Upper lobe of right lung (tissue), 1 donor: ENCODE measurements at regions not wholly inside any gene's neighbourhood (a gene's known extent, or its start where the extent isn't known, plus 50 kb on each side); places are given as distances from the start of the nearest gene placed in this dataset.

ENCODE experiments used
- ATAC-seq: fragments of 200-7000 bp; cut with Tn5 transposase; one replicate; pipeline ENCODE4 v1.9.1; 2020; ENCODE audit warnings: mild to moderate bottlenecking, moderate library complexity
- DNase-seq: peaks from one replicate; pipeline ENCODE4 v3.0.0-alpha.2; 2020
- H3K27ac ChIP-seq: fragments of 200-600 bp; one replicate; pipeline ENCODE4 v1.8.0; 2022
- H3K27me3 ChIP-seq: fragments of 200-600 bp; one replicate; pipeline ENCODE4 v1.8.0; 2022; ENCODE audit warnings: mild to moderate bottlenecking
- H3K36me3 ChIP-seq: fragments of 200-600 bp; one replicate; pipeline ENCODE4 v1.8.0; 2022
- H3K4me1 ChIP-seq: fragments of 200-600 bp; one replicate; pipeline ENCODE4 v1.8.0; 2022
- H3K4me3 ChIP-seq: fragments of 200-600 bp; one replicate; pipeline ENCODE4 v1.8.0; 2022; ENCODE audit warnings: mild to moderate bottlenecking
- H3K9me3 ChIP-seq: fragments of 200-600 bp; one replicate; pipeline ENCODE4 v1.8.0; 2022
- intact Hi-C: fragments of 100-400 bp; cut with DNase I; formaldehyde crosslinking; loops from one replicate; pipeline ENCODE4 v1.11.0; 2022
- TF ChIP-seq, protein P1 (sequence below): fragments of 200-600 bp; IDR thresholded peaks from one replicate; pipeline ENCODE4 v1.8.0; 2022; ENCODE audit warnings: antibody characterized with exemption
- donor health status: DM: no; HTN: yes; CAD: no; lungs with severe emphysema.

DNA sequence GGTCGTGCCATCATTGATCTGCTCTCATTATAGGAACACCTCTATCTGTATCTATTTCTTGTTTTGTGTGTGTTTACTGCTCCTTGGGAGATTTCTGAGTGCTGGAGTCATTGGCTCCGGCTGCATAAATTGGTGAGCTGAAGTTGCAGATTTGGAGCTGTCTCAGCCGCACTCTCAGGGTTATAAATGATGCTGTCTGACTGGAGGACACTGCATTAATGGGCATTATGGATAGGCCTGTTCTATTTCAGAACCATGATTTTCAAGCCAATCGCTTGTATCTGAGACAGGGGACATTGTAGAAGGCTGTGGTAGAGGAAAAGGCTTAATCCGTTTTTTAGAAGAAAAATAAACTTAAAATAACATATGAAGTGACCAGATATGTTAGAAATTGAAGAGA is 126.4 kb upstream of the KIF2B start:
- no peak overlapping the region for H3K27ac ChIP-seq
- H3K4me1 ChIP-seq: no peaks in the 10 kb centered on the region
- DNase-seq: no peak
- H3K36me3 ChIP-seq: no peaks in the 10 kb centered on the region
- intact Hi-C loops: no loop called here
- ATAC-seq: no peak
- H3K9me3 ChIP-seq: no peaks in the 10 kb centered on the region
- no peak overlapping the region for H3K4me3 ChIP-seq
- TF ChIP-seq, protein P1, sequence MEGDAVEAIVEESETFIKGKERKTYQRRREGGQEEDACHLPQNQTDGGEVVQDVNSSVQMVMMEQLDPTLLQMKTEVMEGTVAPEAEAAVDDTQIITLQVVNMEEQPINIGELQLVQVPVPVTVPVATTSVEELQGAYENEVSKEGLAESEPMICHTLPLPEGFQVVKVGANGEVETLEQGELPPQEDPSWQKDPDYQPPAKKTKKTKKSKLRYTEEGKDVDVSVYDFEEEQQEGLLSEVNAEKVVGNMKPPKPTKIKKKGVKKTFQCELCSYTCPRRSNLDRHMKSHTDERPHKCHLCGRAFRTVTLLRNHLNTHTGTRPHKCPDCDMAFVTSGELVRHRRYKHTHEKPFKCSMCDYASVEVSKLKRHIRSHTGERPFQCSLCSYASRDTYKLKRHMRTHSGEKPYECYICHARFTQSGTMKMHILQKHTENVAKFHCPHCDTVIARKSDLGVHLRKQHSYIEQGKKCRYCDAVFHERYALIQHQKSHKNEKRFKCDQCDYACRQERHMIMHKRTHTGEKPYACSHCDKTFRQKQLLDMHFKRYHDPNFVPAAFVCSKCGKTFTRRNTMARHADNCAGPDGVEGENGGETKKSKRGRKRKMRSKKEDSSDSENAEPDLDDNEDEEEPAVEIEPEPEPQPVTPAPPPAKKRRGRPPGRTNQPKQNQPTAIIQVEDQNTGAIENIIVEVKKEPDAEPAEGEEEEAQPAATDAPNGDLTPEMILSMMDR: no peak
- H3K27me3 ChIP-seq: no peaks in the 10 kb centered on the region

DNA sequence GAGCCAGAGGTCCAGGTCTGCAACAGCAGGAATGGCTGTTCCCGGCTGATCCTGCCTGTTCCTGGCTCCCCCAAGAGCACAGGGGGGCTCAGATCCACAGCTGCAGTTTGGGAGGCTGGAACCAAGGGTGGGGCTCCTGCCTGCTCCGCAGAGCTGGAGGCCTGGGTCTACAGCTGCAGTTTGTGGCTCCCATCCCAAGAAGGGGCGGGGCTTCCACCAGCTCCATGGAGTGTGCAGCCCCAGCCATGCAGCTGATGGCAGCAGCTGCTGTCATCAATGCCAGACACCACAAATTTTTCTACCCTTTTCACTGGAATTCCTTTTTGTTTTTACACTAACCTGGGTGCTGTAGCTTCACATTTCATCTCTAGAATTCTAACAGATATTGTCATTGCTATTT is 135.4 kb upstream of the KIF2B start:
- TF ChIP-seq, protein P1: no peak
- DNase-seq (no peak), ATAC-seq (no peak)
- Histone ChIP-seq H3K27ac (no peak overlapping the region), H3K4me1 (no peaks in the 10 kb centered on the region), H3K9me3 (no peaks in the 10 kb centered on the region), H3K36me3 (no peaks in the 10 kb centered on the region), H3K4me3 (no peak overlapping the region), H3K27me3 (no peaks in the 10 kb centered on the region)
- intact Hi-C loops: no loop called here

DNA sequence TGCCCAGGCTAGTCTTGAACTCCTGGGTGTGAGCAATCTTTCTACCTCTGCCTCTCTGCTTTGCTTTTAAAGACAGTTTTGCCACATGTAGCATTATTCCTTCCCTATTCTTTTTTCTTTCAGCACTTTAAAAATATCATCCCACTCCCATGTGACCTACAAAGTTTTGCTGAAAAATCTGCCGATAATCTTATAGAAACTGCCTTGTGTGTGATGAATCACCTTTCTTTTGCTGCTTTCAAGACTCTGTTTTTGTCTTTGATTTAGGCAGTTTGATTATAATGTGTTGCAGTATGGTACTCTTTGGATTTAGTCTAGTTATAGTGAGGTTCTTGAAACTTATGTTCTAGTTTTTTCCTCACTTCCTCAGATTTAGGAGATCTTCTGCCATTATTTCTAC is 142.0 kb upstream of the KIF2B start:
- no peak overlapping the region for H3K27ac ChIP-seq
- no peaks in the 10 kb centered on the region for H3K27me3 ChIP-seq
- no peak for DNase-seq
- no peaks in the 10 kb centered on the region for H3K4me1 ChIP-seq
- TF ChIP-seq, protein P1: no peak
- H3K4me3 ChIP-seq: no peak overlapping the region
- ATAC-seq: no peak
- intact Hi-C loops: no loop called here
- H3K9me3 ChIP-seq: no peaks in the 10 kb centered on the region
- H3K36me3 ChIP-seq: no peaks in the 10 kb centered on the region

DNA sequence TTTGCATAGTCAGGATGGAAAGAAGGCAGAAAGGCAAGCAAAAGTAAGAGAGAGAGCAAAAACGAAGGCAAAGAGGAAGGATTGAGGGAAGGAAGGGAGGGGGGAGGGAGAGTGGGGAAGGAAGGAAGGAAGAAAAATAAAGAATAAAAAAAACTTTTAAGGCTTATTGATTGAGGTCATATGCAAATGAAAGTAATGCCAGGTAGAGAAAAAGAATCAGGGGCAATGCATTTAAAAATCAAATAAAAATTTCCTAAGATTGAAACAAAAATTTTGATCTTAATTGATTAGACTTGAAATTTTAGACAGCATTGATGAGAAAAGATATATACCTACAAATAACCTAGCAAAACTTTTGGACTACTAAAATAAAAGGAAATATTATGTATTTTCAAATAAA is 153.9 kb upstream of the KIF2B start:
- no peak for DNase-seq
- Histone ChIP-seq H3K4me1 (no peaks in the 10 kb centered on the region), H3K4me3 (no peak overlapping the region), H3K27me3 (no peaks in the 10 kb centered on the region), H3K9me3 (no peaks in the 10 kb centered on the region), H3K27ac (no peak overlapping the region), H3K36me3 (no peaks in the 10 kb centered on the region)
- no peak for ATAC-seq
- TF ChIP-seq, protein P1: no peak
- intact Hi-C loops: no loop called here

DNA sequence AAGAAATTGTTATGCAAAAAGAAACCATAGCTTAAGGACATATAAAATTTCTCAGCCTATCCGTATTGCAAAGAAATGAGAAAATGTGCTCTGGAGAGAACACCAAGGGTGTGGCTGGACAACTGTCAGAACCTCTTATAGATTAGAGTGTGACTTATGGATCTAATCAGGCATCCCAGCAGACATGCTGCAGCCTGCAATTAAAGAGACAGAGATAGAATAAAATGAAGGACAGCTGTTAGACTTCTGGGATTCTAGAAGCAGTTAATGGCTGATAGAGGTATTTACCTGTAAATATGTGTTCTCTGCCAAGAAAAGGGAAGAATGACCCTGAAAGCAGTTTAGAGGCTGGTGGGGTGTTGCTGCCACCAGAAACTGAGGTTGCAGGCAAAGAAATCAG is 160.1 kb upstream of the KIF2B start:
- Histone ChIP-seq H3K27ac (no peak overlapping the region), H3K36me3 (no peaks in the 10 kb centered on the region), H3K4me3 (no peak overlapping the region), H3K9me3 (no peaks in the 10 kb centered on the region), H3K4me1 (no peaks in the 10 kb centered on the region), H3K27me3 (no peaks in the 10 kb centered on the region)
- TF ChIP-seq, protein P1: no peak
- ATAC-seq (no peak), DNase-seq (no peak)
- intact Hi-C loops: no loop called here

DNA sequence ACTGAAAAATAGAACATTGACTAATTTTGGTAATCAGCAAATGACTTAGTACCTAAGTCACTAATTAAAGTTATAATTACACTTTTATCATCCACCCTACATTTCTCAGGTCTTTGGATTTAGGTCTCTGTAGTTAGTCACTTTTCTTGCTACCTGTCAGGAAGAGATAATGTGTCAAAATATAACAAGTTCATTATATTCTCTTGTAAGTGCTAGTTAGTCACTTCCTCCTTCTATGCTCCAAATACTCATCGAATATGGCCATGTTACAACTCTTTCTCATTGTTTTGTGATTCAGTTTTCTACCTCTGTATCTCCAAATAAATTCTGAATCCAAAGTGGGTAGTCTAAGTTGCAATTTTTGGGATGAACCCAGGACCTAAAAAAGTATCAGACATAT is 163.5 kb upstream of the KIF2B start:
- ATAC-seq: no peak
- Histone ChIP-seq H3K36me3 (no peaks in the 10 kb centered on the region), H3K4me3 (no peak overlapping the region), H3K27me3 (no peaks in the 10 kb centered on the region), H3K9me3 (no peaks in the 10 kb centered on the region), H3K27ac (no peak overlapping the region), H3K4me1 (no peaks in the 10 kb centered on the region)
- TF ChIP-seq, protein P1: no peak
- DNase-seq: no peak
- intact Hi-C loops: no loop called here
